K562 (cell line): ENCODE measurements at regions not wholly inside any gene's neighbourhood (a gene's known extent, or its start where the extent isn't known, plus 50 kb on each side); places are given as distances from the start of the nearest gene placed in this dataset.

Experiments used
- ATAC-seq: fragments of 200-7000 bp; cut with Tn5 transposase; 3 replicates; pipeline ENCODE4 v1.9.1; 2020; ENCODE audit warnings: moderate library complexity
- BruUV-seq: library from RNA; stranded (reverse); fragments of 400-500 nt; replicated peaks from 2 replicates; lab custom pipeline; 2021; lab: Mats Ljungman, UMichigan
- CTCF ChIA-PET: fragments of 300-600 bp; formaldehyde crosslinking; extraction: SDS; loops from one replicate; lab custom pipeline; 2021; ENCODE audit warnings: low intra/inter-chr PET ratio; lab: Yijun Ruan, JAX
- POLR2A ChIA-PET: fragments of 300-600, 350-650 bp; sonication (Branson Sonifier 250); formaldehyde crosslinking; extraction: SDS; loops from one replicate; lab custom pipeline; 2021; ENCODE audit warnings: antibody characterized with exemption, inconsistent platforms; lab: Yijun Ruan, JAX
- DNase-seq, 4 experiments: peaks; one replicate each; pipeline versions ENCODE4 v3.0.0 to v3.0.0-alpha.2; 2011 to 2018; ENCODE audit warnings: low spot score in 3 of 4, mixed read lengths in 3 of 4; ENCODE audit errors: extremely low read depth in 1 of 4
- FAIRE-seq: peaks from 2 replicates; lab custom pipeline; 2011; peaks lifted over from hg19 to GRCh38; lab: Jason Lieb, UNC
- H2AFZ ChIP-seq: 2 replicates; pipeline ENCODE4 v1.6.0; 2011; ENCODE audit warnings: low read depth, low read length, control low read depth, inconsistent platforms
- H3K27ac ChIP-seq: fragments of 200-600 bp; 3 replicates; pipeline ENCODE4 v1.8.0; 2011; ENCODE audit warnings: low read depth, mild to moderate bottlenecking, control low read depth, inconsistent platforms, low read length, moderate library complexity, mixed read lengths; ENCODE audit errors: extremely low read depth
- H3K27me3 ChIP-seq, 2 experiments: fragments of 300-600 bp in 1 of 2; 2 replicates in 1 of 2; 3 replicates in 1 of 2; pipeline versions ENCODE4 v1.6.0 to v1.8.0; 2011; ENCODE audit warnings: inconsistent platforms in 2 of 2, low read length in 2 of 2, mild to moderate bottlenecking in 1 of 2, mixed read lengths in 1 of 2, moderate library complexity in 1 of 2; ENCODE audit not compliant: control insufficient read depth in 2 of 2, insufficient read depth in 2 of 2
- H3K36me3 ChIP-seq: fragments of 300-600 bp; 3 replicates; pipeline ENCODE4 v1.8.0; 2011; ENCODE audit warnings: mild to moderate bottlenecking, low read length, inconsistent platforms; ENCODE audit not compliant: control insufficient read depth, insufficient read depth
- H3K4me1 ChIP-seq, 2 experiments: fragments of 200-600 bp in 1 of 2; replicated peaks in 1 of 2; 2 replicates in 1 of 2; 3 replicates in 1 of 2; pipeline versions ENCODE4 v1.5.1 to v1.8.0; 2011; ENCODE audit warnings: inconsistent platforms in 2 of 2, low read length in 2 of 2, mild to moderate bottlenecking in 1 of 2, mixed read lengths in 1 of 2, moderate library complexity in 1 of 2; ENCODE audit not compliant: control insufficient read depth in 2 of 2, insufficient read depth in 2 of 2
- H3K4me2 ChIP-seq: 2 replicates; pipeline ENCODE4 v1.6.1; 2011; ENCODE audit warnings: low read length, control low read depth, inconsistent platforms, mixed read lengths; ENCODE audit not compliant: insufficient read depth
- H3K4me3 ChIP-seq: fragments of 200-600 bp; sonication (generic), shearing (Covaris generic); 2 replicates; pipeline ENCODE4 v1.5.1; 2016; ENCODE audit warnings: control low read depth, inconsistent platforms
- H3K79me2 ChIP-seq: fragments of 200-600 bp; 3 replicates; pipeline ENCODE4 v1.8.0; 2011; ENCODE audit warnings: low read length, inconsistent platforms; ENCODE audit not compliant: control insufficient read depth, insufficient read depth
- H3K9ac ChIP-seq, 2 experiments: 2 replicates each; pipeline versions ENCODE4 v1.6.0 to v1.6.1; 2011; ENCODE audit warnings: low read depth in 2 of 2, low read length in 2 of 2, control low read depth in 1 of 2, inconsistent platforms in 1 of 2, mild to moderate bottlenecking in 1 of 2, mixed read lengths in 1 of 2; ENCODE audit not compliant: insufficient read depth in 1 of 2
- H3K9me1 ChIP-seq: one replicate; pipeline ENCODE4 v1.6.0; 2011; ENCODE audit warnings: inconsistent platforms, mild to moderate bottlenecking, low read length, moderate library complexity; ENCODE audit not compliant: control insufficient read depth, insufficient read depth
- H3K9me3 ChIP-seq: replicated peaks from 2 replicates; pipeline ENCODE4 v1.5.1; 2011; ENCODE audit warnings: low read depth, low read length, inconsistent platforms; ENCODE audit not compliant: control insufficient read depth, insufficient read depth
- H4K20me1 ChIP-seq: replicated peaks from 2 replicates; pipeline ENCODE4 v1.6.1; 2011; ENCODE audit warnings: low read length, inconsistent platforms, mixed read lengths; ENCODE audit not compliant: control insufficient read depth, insufficient read depth
- ARHGAP35 ChIP-seq: fragments of 450-650 bp; IDR thresholded peaks from 2 replicates; pipeline ENCODE4 v1.6.1; 2018; ENCODE audit not compliant: partially characterized antibody
- DEAF1 ChIP-seq: fragments of 450-650 bp; formaldehyde crosslinking; IDR thresholded peaks from 2 replicates; pipeline ENCODE4 v1.4.0; 2020; ENCODE audit warnings: mild to moderate bottlenecking, moderate library complexity
- FOXK2 ChIP-seq, 2 experiments: fragments of 450-650 bp; IDR thresholded peaks in 1 of 2; conservative IDR thresholded peaks in 1 of 2; 2 replicates each; pipeline ENCODE4 v1.6.1; 2016; ENCODE audit warnings: low read depth in 2 of 2, mild to moderate bottlenecking in 1 of 2
- IFI16 ChIP-seq: fragments of 250-450 bp; sonication (Bioruptor Pico); IDR thresholded peaks from 2 replicates; pipeline ENCODE4 v2.1.2; 2022; ENCODE audit warnings: mild to moderate bottlenecking, inconsistent platforms
- NFATC3 ChIP-seq: fragments of 450-650 bp; IDR thresholded peaks from 2 replicates; pipeline ENCODE4 v1.6.1; 2017; ENCODE audit warnings: mild to moderate bottlenecking
- SAFB ChIP-seq: fragments of 200-400 bp; formaldehyde crosslinking; IDR thresholded peaks from 2 replicates; pipeline ENCODE4 v1.6.1; 2017; ENCODE audit warnings: low read depth, low read length, borderline replicate concordance
- SIN3A ChIP-seq, 2 experiments: fragments of 150-350 bp in 1 of 2; IDR thresholded peaks; 2 replicates each; pipeline ENCODE4 v1.6.1; 2011 to 2016; ENCODE audit warnings: borderline replicate concordance in 2 of 2, low read depth in 2 of 2, low read length in 2 of 2, mild to moderate bottlenecking in 2 of 2, moderate library complexity in 2 of 2; ENCODE audit not compliant: control insufficient read depth in 1 of 2
- SMARCB1 ChIP-seq: IDR thresholded peaks from 2 replicates; pipeline ENCODE4 v1.6.1; 2011; ENCODE audit warnings: improper control_type of control experiment, low read depth; ENCODE audit not compliant: insufficient read length
- STAT5A ChIP-seq: IDR thresholded peaks from 2 replicates; pipeline ENCODE4 v1.6.1; 2012; ENCODE audit warnings: low read length, inconsistent platforms, borderline replicate concordance
- TEAD4 ChIP-seq, 2 experiments: sonication (generic) in 1 of 2; formaldehyde crosslinking in 1 of 2; IDR thresholded peaks; 2 replicates each; pipeline versions ENCODE4 v1.6.1 to v1.8.0; 2012 to 2022; ENCODE audit warnings: borderline replicate concordance in 1 of 2, inconsistent platforms in 1 of 2, low read length in 1 of 2, mild to moderate bottlenecking in 1 of 2, missing genetic modification reagents in 1 of 2
- TRIM28 ChIP-seq: fragments of 450-650 bp; IDR thresholded peaks from 2 replicates; pipeline ENCODE4 v1.6.1; 2017
- USF1 ChIP-seq: sonication (generic); formaldehyde crosslinking; IDR thresholded peaks from 2 replicates; pipeline ENCODE4 v1.9.0; 2022; ENCODE audit warnings: mild to moderate bottlenecking, missing genetic modification reagents
- ZNF507 ChIP-seq: conservative IDR thresholded peaks from 2 replicates; pipeline ENCODE4 v1.6.1; 2017; ENCODE audit warnings: missing genetic modification characterization, missing compliant biosample characterization
- ZNF592 ChIP-seq: fragments of 450-650 bp; IDR thresholded peaks from 2 replicates; pipeline ENCODE4 v1.6.1; 2017; ENCODE audit warnings: antibody characterized with exemption, mild to moderate bottlenecking
- ZNF780A ChIP-seq: fragments of 250-450 bp; sonication (Bioruptor Pico); IDR thresholded peaks from 2 replicates; pipeline ENCODE4 v1.5.0; 2021; ENCODE audit warnings: mild to moderate bottlenecking
- WGBS: fragments of 100-300 bp; shearing (Covaris generic); methylation state at CpG from one replicate; pipeline ENCODE4 v1.1.6; 2016; ENCODE audit warnings: low coverage, mixed read lengths; ENCODE audit not compliant: insufficient coverage; ENCODE audit errors: missing lambda C conversion rate; 5-methylcytosine and 5-hydroxymethylcytosine counted together
- in situ Hi-C: fragments of 300-500 bp; cut with MboI; formaldehyde crosslinking; loops from 4 replicates; pipeline ENCODE4 v1.15.0; 2018; ENCODE audit warnings: inconsistent platforms, mixed read lengths
- intact Hi-C: fragments of 100-400 bp; cut with micrococcal nuclease; formaldehyde crosslinking; loops from 2 replicates; pipeline ENCODE4 v1.14.2; 2022

DNA sequence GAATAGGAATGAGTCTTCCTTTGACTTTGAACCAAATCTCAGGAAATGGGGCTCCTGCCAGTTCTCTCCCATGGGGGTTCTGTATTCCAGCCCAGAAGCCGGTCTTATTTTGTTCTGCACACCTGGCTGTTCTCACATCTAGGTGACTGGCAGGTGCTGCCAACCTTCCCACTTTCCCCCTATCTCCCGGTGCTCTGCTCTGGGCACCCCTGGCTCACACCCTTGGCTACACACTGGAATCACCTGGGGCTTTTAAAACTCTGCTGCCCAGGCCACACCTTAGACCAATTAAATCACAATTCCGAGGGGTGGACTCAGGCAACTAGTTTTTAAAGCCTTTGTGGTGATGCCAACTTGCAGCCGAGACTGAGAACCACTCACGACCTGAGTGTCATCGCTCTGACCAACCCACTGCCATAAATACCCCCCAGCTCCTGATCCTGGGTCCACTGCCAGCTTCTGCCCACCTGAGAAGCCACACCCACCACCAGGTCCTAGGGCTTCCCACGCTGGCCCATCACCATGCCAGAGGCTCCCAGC is 69.2 kb downstream of the KCNF1 start:
- no peak for FAIRE-seq
- Histone ChIP-seq H3K4me2 (no peak overlapping the region), H3K4me3 (no peak overlapping the region), H2AFZ (no peak overlapping the region), H3K36me3 (no peaks in the 10 kb centered on the region), H4K20me1 (no peaks in the 10 kb centered on the region; the same call in 1 of the 2 replicates), H3K27ac (no peak overlapping the region), H3K9ac (no peak overlapping the region), H3K27me3 (peaks cover 36 to 65% of the 10 kb centered on the region in 2 experiments; a peak in 4 of 5 replicates), H3K4me1 (no peaks in the 10 kb centered on the region; a peak in 1 of 5 replicates), H3K9me3 (no peaks in the 10 kb centered on the region), H3K9me1 (no peaks in the 10 kb centered on the region), H3K79me2 (no peaks in the 10 kb centered on the region)
- 0% methylated on average over 5 of the region's 7 CpGs for WGBS
- ChIA-PET POLR2A (interaction anchor here (0.6 kb wide), 1 partner anchor 49 kb away, joined by 3 read pairs; no protein-coding TSS in a partner anchor), CTCF (no interaction called here)
- no TSS peak for BruUV-seq
- no peak for ATAC-seq
- no peak for DNase-seq
- intact Hi-C loops = no loop called here
- TF ChIP-seq ARHGAP35 (no peak), IFI16 (CRISPR knock-in tag) (no peak), ZNF507 (no peak), SMARCB1 (no peak), SIN3A (IDR thresholded peaks at IDR 0.05; ENCODE audit: borderline replicate concordance in 2 of 2, control insufficient read depth in 1 of 2, low read depth in 2 of 2, low read length in 2 of 2) (no peak), USF1 (CRISPR knock-in tag) (no peak), DEAF1 (CRISPR knock-in tag) (no peak), TEAD4 (IDR thresholded peaks at IDR 0.05; ENCODE audit: low read length) (no peak), TEAD4 (CRISPR knock-in tag; IDR thresholded peaks at IDR 0.05; ENCODE audit: borderline replicate concordance) (no peak), FOXK2 (conservative IDR thresholded peaks at IDR 0.05 in 1 of 2, IDR thresholded peaks at IDR 0.05 in 1 of 2; ENCODE audit: low read depth in 2 of 2) (no peak), STAT5A (no peak), ZNF592 (no peak), ZNF780A (CRISPR knock-in tag) (no peak), TRIM28 (no peak), NFATC3 (no peak), SAFB (no peak)
- in situ Hi-C loops = no loop called here
